Vagina (tissue), 2 donors: ENCODE measurements at regions not wholly inside any gene's neighbourhood (a gene's known extent, or its start where the extent isn't known, plus 50 kb on each side); places are given as distances from the start of the nearest gene placed in this dataset.

ENCODE experiments used
- CTCF ChIP-seq, 3 experiments: fragments of 450-650 bp in 2 of 3; fragments of 200-600 bp in 1 of 3; sonication (generic) in 1 of 3; IDR thresholded peaks; one replicate each; pipeline ENCODE4 v1.5.1; 2017 to 2019; ENCODE audit warnings: antibody characterized with exemption in 3 of 3, mild to moderate bottlenecking in 2 of 3, moderate library complexity in 2 of 3
- POLR2A ChIP-seq, 2 donors: fragments of 450-650 bp; IDR thresholded peaks; one replicate each; pipeline ENCODE4 v1.6.1; 2017; ENCODE audit warnings: antibody characterized with exemption in 2 of 2, mild to moderate bottlenecking in 2 of 2, moderate library complexity in 2 of 2
- POLR2AphosphoS5 ChIP-seq, 2 donors: sonication (generic); formaldehyde crosslinking; IDR thresholded peaks; one replicate each; pipeline ENCODE4 v1.9.0; 2017; ENCODE audit warnings: antibody characterized with exemption in 2 of 2, mild to moderate bottlenecking in 2 of 2, low read depth in 1 of 2; ENCODE audit not compliant: insufficient read depth in 1 of 2

GRCh38 chr6:95690328-95690727 is 113.0 kb downstream of the MANEA start:
- TF ChIP-seq POLR2AphosphoS5 (IDR thresholded peaks at IDR 0.05; ENCODE audit: insufficient read depth in 1 of 2, low read depth in 1 of 2): no peak
- no peak for TF ChIP-seq CTCF (IDR thresholded peaks at IDR 0.05)
- no peak for TF ChIP-seq POLR2A (IDR thresholded peaks at IDR 0.05)
